GM10266 (cell line): ENCODE measurements at regions not wholly inside any gene's neighbourhood (a gene's known extent, or its start where the extent isn't known, plus 50 kb on each side); places are given as distances from the start of the nearest gene placed in this dataset.

ENCODE experiments used
- DNase-seq: peaks from one replicate; pipeline ENCODE4 v3.0.0; 2012; ENCODE audit errors: extremely low spot score
- TF ChIP-seq, protein P1 (sequence below): IDR thresholded peaks from 2 replicates; pipeline ENCODE4 v1.5.1; 2012; ENCODE audit warnings: mild to moderate bottlenecking, low read depth; ENCODE audit not compliant: control insufficient read depth, insufficient read depth; ENCODE audit errors: missing control alignments

DNA sequence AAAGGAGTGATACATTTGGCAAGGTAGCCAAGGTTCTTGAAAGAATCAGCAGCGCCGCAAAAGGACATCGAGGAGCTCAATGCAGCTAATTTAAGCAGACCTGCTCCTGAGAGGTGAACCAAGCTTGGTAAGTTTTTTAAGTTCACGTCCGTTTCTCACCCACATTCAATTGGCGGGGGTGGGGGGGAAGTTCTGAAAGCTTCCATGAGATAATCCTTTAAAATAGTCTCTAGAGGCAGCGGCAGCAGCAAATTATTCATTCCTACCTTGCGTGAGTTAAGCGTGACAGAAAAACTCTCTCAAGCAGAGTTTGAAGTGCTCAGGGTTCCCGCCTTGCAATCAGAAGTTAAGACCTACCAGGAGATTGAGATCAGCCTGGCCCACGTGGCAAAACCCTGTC, 97.3 kb upstream of the NHSL1 start:
- no peak for DNase-seq
- TF ChIP-seq, protein P1, sequence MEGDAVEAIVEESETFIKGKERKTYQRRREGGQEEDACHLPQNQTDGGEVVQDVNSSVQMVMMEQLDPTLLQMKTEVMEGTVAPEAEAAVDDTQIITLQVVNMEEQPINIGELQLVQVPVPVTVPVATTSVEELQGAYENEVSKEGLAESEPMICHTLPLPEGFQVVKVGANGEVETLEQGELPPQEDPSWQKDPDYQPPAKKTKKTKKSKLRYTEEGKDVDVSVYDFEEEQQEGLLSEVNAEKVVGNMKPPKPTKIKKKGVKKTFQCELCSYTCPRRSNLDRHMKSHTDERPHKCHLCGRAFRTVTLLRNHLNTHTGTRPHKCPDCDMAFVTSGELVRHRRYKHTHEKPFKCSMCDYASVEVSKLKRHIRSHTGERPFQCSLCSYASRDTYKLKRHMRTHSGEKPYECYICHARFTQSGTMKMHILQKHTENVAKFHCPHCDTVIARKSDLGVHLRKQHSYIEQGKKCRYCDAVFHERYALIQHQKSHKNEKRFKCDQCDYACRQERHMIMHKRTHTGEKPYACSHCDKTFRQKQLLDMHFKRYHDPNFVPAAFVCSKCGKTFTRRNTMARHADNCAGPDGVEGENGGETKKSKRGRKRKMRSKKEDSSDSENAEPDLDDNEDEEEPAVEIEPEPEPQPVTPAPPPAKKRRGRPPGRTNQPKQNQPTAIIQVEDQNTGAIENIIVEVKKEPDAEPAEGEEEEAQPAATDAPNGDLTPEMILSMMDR: no peak

DNA sequence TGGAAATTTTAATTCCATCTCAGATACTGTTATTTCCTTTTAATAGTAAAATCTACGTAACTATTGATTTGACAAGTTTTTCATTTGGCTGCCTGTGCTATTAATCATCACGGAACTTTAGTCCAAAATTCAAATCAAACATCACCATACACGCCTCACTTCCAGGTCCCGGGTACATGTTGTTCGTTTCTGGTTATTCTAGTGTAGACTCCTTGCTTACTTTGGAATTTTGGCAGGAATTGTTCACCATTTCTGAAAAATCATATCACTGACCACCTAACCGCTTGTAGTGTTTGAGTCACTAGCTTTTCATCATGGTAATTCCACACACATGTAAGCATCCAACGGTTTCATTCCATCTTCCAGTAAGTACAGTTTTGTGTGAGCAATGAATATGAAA, 98.0 kb upstream of the NHSL1 start:
- DNase-seq: no peak
- TF ChIP-seq, protein P1: no peak

DNA sequence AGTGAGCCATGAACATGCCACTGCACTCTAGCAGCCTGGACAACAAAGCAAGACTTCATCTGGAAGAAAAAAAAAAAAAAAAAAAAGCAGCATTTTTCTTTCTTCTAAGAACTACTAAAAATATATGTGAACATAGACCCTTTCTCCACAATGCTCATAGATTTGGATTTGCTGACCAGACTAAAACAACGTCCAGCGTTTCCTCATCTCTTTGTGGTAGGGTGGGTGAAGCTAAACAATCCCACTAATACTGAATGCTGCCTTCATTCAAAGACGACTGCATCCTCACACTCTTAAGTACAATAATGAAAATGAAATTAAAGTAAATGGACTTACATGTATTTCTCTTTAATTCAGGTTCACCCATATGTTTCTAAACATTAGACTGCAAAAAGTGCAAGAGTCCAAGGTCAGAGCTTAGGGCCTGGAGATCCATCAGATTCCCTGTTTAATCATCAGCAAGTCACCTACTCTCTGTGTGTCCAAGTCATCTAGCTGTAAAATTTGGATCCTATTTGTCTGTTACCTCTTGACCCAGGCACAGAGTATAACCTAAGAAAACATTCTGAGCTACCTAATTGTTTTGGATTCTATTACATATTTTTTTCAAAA, 99.4 kb upstream of the NHSL1 start:
- no peak for DNase-seq

DNA sequence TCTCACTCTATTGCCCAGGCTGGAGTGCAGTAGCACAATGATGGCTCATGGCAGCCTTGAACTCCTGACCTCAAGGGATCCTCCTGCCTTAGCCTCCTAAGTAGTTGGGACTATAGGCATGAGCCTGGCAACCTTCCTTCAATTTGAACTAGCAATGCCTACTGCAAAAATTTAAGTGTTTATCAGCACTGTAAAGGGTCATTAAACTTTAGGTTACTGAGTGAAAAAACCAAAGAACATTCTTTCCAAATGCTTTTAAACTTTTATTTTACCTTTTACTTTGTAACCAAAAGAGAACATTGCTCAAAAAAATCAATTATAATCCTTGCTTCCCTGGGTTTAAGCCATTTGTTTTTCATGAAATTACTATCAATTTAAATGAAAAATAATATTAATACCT, 101.0 kb upstream of the NHSL1 start:
- DNase-seq: no peak
- TF ChIP-seq, protein P1: no peak

More for the DNA sequence above, 99.4 kb upstream of the NHSL1 start:
- TF ChIP-seq, protein P1: no peak

DNA sequence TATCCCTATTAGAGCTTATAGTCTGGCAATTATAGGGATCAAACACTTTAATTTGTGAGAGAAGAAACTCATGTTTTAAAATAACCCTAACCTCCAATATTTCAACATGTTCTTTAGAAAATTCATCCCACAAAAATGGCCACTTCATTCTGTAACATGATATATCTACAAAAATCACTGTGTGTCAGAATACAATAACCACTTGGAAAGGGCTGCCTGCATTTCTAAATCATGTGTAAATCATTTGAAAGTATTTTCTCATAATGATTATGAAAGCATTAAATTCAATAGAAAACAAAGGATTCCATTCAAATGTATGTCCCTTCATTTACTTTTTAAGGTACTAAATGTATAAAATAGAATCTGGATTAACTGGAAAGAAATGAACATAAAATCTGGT, 101.4 kb upstream of the NHSL1 start:
- TF ChIP-seq, protein P1: no peak

DNA sequence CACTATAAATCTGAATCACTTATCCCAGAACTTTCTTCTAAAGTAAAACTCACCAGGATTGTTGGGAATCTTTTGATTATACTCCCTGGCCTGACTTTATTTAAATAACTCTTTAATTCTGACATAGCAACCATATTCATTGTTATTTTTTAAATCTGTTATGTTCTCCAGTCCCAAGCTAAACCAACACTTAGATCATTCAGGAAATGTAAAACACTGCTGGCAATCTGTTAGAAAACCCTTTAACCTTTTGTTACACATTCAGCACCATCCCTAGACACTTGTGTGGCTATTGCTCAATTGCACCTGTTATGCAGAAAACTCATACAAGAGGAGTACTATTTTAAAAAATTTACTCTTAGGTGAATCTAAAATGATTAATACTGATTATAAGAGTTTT, 101.8 kb upstream of the NHSL1 start:
- no peak for DNase-seq
- TF ChIP-seq, protein P1: no peak

More for the DNA sequence above, 101.4 kb upstream of the NHSL1 start:
- DNase-seq: no peak

DNA sequence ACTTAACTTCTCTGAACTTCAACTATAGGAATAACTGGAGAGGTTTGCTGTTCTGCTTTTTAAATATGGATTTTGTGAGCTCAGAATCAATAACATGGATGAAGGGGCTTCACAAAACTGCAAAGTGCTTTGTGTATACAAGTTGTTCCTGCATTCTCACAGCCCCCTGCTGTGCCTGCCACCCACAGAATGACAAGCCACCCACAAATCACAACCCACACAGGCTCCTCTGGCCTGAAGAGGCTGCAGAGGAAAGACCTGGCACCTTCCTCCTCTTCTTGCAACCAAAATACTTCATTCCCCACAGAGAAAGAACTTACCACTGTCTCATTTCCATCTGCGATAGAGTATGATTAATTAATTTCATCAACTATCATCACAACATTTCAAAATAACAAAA, 106.7 kb upstream of the NHSL1 start:
- no peak for DNase-seq
- TF ChIP-seq, protein P1: no peak
